ENCODE measurements at regions not wholly inside any gene's neighbourhood (a gene's known extent, or its start where the extent isn't known, plus 50 kb on each side); places are given as distances from the start of the nearest gene placed in this dataset.

- Histone ChIP-seq H3K27me3 (replicated peaks; ENCODE audit: control insufficient read depth, insufficient read depth, low read length) (no peaks in the 10 kb centered on the region), H3K4me3 (ENCODE audit: low read depth, low read length) (no peak overlapping the region), H3K4me1 (no peaks in the 10 kb centered on the region), H3K36me3 (ENCODE audit: control insufficient read depth, insufficient read depth, low read length) (no peaks in the 10 kb centered on the region), H3K9me3 (0 out of 2 replicates have a peak, but pooled peaks cover 2% of the 10 kb centered on the region)
- peaks cover 5% of the 10 kb centered on the region for H3K27me3 Mint-ChIP-seq (ENCODE audit: insufficient read depth, unreplicated experiment)
- intact Hi-C loops (cut with micrococcal nuclease; ENCODE audit: unreplicated experiment), result no loop called here
- no peak overlapping the region for H3K27ac Mint-ChIP-seq (ENCODE audit: unreplicated experiment)
- no peaks in the 10 kb centered on the region for H3K9me3 Mint-ChIP-seq (ENCODE audit: unreplicated experiment)
- DNase-seq, result no peak
- ChIA-PET POLR2A (no interaction called here), CTCF (no interaction called here)
- TF ChIP-seq CTCF (IDR thresholded peaks at IDR 0.05; ENCODE audit: insufficient read depth in 1 of 2, low read depth in 1 of 2, low read length in 1 of 2, severe bottlenecking in 1 of 2, unreplicated experiment in 1 of 2), result no peak
- H3K4me3 Mint-ChIP-seq (ENCODE audit: unreplicated experiment), result no peak overlapping the region
- H3K36me3 Mint-ChIP-seq (ENCODE audit: insufficient read depth, unreplicated experiment), result no peaks in the 10 kb centered on the region
- BruUV-seq (replicated peaks), result no TSS peak
- no peaks in the 10 kb centered on the region for H3K4me1 Mint-ChIP-seq (ENCODE audit: low read depth, unreplicated experiment)
Measured at GRCh38 chr16:16790597-16790996, 411.7 kb downstream of the NPIPA7 start.

- Histone ChIP-seq H3K4me1 (no peaks in the 10 kb centered on the region), H3K4me3 (ENCODE audit: low read depth, low read length) (no peak overlapping the region), H3K9me3 (0 out of 2 replicates have a peak, but pooled peaks cover 2% of the 10 kb centered on the region), H3K36me3 (ENCODE audit: control insufficient read depth, insufficient read depth, low read length) (no peaks in the 10 kb centered on the region), H3K27me3 (replicated peaks; ENCODE audit: control insufficient read depth, insufficient read depth, low read length) (no peaks in the 10 kb centered on the region)
- DNase-seq, result no peak
- Mint-ChIP-seq H3K36me3 (ENCODE audit: insufficient read depth, unreplicated experiment) (no peaks in the 10 kb centered on the region), H3K4me1 (ENCODE audit: low read depth, unreplicated experiment) (no peaks in the 10 kb centered on the region), H3K27me3 (ENCODE audit: insufficient read depth, unreplicated experiment) (peaks cover 5% of the 10 kb centered on the region), H3K27ac (ENCODE audit: unreplicated experiment) (no peak overlapping the region), H3K9me3 (ENCODE audit: unreplicated experiment) (no peaks in the 10 kb centered on the region), H3K4me3 (ENCODE audit: unreplicated experiment) (no peak overlapping the region)
- BruUV-seq (replicated peaks), result no TSS peak
- ChIA-PET CTCF (no interaction called here), POLR2A (no interaction called here)
- no peak for TF ChIP-seq CTCF (IDR thresholded peaks at IDR 0.05; ENCODE audit: insufficient read depth in 1 of 2, low read depth in 1 of 2, low read length in 1 of 2, severe bottlenecking in 1 of 2, unreplicated experiment in 1 of 2)
- intact Hi-C loops (cut with micrococcal nuclease; ENCODE audit: unreplicated experiment), result no loop called here
Measured at GRCh38 chr16:16791051-16791450, 412.1 kb downstream of the NPIPA7 start.

GRCh38 chr16:16797239-16797638 is 418.3 kb downstream of the NPIPA7 start:
- Mint-ChIP-seq H3K4me1 (ENCODE audit: low read depth, unreplicated experiment) (no peaks in the 10 kb centered on the region), H3K9me3 (ENCODE audit: unreplicated experiment) (no peaks in the 10 kb centered on the region), H3K27ac (ENCODE audit: unreplicated experiment) (no peak overlapping the region), H3K4me3 (ENCODE audit: unreplicated experiment) (no peak overlapping the region), H3K36me3 (ENCODE audit: insufficient read depth, unreplicated experiment) (no peaks in the 10 kb centered on the region), H3K27me3 (ENCODE audit: insufficient read depth, unreplicated experiment) (peaks cover 10% of the 10 kb centered on the region)
- peak in 1 of 2 experiments; percentile 21 for DNase-seq
- POLR2A ChIA-PET, result no interaction called here
- no peaks in the 10 kb centered on the region for H3K4me1 ChIP-seq
- no TSS peak for BruUV-seq (replicated peaks)
- H3K9me3 ChIP-seq, result no peaks in the 10 kb centered on the region
- no peaks in the 10 kb centered on the region for H3K27me3 ChIP-seq (replicated peaks; ENCODE audit: control insufficient read depth, insufficient read depth, low read length)
- CTCF ChIA-PET, result no interaction called here
- TF ChIP-seq CTCF (IDR thresholded peaks at IDR 0.05; ENCODE audit: insufficient read depth in 1 of 2, low read depth in 1 of 2, low read length in 1 of 2, severe bottlenecking in 1 of 2, unreplicated experiment in 1 of 2), result no peak
- no peak overlapping the region for H3K4me3 ChIP-seq (ENCODE audit: low read depth, low read length)
- H3K36me3 ChIP-seq (ENCODE audit: control insufficient read depth, insufficient read depth, low read length), result no peaks in the 10 kb centered on the region
- intact Hi-C loops (cut with micrococcal nuclease; ENCODE audit: unreplicated experiment), result no loop called here
